Trophoblast cell (in vitro differentiated cells and primary cell): ENCODE measurements at regions not wholly inside any gene's neighbourhood (a gene's known extent, or its start where the extent isn't known, plus 50 kb on each side); places are given as distances from the start of the nearest gene placed in this dataset.

Experiments used
- DNase-seq, 2 donors: peaks; one replicate each; pipeline ENCODE4 v3.0.0-alpha.2; 2016
- H2AFZ ChIP-seq: 2 replicates; pipeline ENCODE4 v1.6.1; 2013; ENCODE audit warnings: low read length, moderate library complexity, mild to moderate bottlenecking; ENCODE audit not compliant: insufficient read depth, poor library complexity
- H2AK5ac ChIP-seq: 2 replicates; pipeline ENCODE4 v1.6.1; 2013; ENCODE audit warnings: mild to moderate bottlenecking, low read length
- H2BK120ac ChIP-seq: 2 replicates; pipeline ENCODE4 v1.6.1; 2013; ENCODE audit warnings: low read length, mild to moderate bottlenecking, moderate library complexity; ENCODE audit not compliant: insufficient read depth, poor library complexity
- H2BK12ac ChIP-seq: 2 replicates; pipeline ENCODE4 v1.6.1; 2013; ENCODE audit warnings: mild to moderate bottlenecking, low read length, moderate library complexity
- H2BK5ac ChIP-seq: 2 replicates; pipeline ENCODE4 v1.6.1; 2013; ENCODE audit warnings: low read length, low read depth, moderate library complexity, mild to moderate bottlenecking; ENCODE audit not compliant: poor library complexity
- H3K14ac ChIP-seq: 2 replicates; pipeline ENCODE4 v1.6.1; 2013; ENCODE audit warnings: mild to moderate bottlenecking, low read length
- H3K18ac ChIP-seq: 2 replicates; pipeline ENCODE4 v1.6.1; 2013; ENCODE audit warnings: mild to moderate bottlenecking, low read length
- H3K23ac ChIP-seq: 2 replicates; pipeline ENCODE4 v1.6.1; 2013; ENCODE audit warnings: low read length
- H3K27ac ChIP-seq: 2 replicates; pipeline ENCODE4 v1.5.1; 2013; ENCODE audit warnings: low read depth, mild to moderate bottlenecking, inconsistent platforms, low read length, moderate library complexity
- H3K27me3 ChIP-seq: 2 replicates; pipeline ENCODE4 v1.6.1; 2013; ENCODE audit warnings: inconsistent platforms, mild to moderate bottlenecking, low read length, moderate library complexity; ENCODE audit not compliant: insufficient read depth
- H3K36me3 ChIP-seq, 2 experiments: 1 replicate in 1 of 2; 2 replicates in 1 of 2; pipeline ENCODE4 v1.6.1; 2013; ENCODE audit warnings: low read length in 2 of 2, mild to moderate bottlenecking in 2 of 2, moderate library complexity in 1 of 2; ENCODE audit not compliant: insufficient read depth in 2 of 2, control insufficient read depth in 1 of 2
- H3K4ac ChIP-seq: 2 replicates; pipeline ENCODE4 v1.6.1; 2013; ENCODE audit warnings: low read depth, mild to moderate bottlenecking, low read length, moderate library complexity
- H3K4me1 ChIP-seq, 2 experiments: 1 replicate in 1 of 2; 2 replicates in 1 of 2; pipeline ENCODE4 v1.6.1; 2013; ENCODE audit warnings: low read length in 2 of 2, mild to moderate bottlenecking in 2 of 2, moderate library complexity in 1 of 2; ENCODE audit not compliant: insufficient read depth in 2 of 2, control insufficient read depth in 1 of 2
- H3K4me2 ChIP-seq: 2 replicates; pipeline ENCODE4 v1.6.1; 2013; ENCODE audit warnings: inconsistent platforms, mild to moderate bottlenecking, low read length, moderate library complexity
- H3K4me3 ChIP-seq: 2 replicates; pipeline ENCODE4 v1.5.1; 2013; ENCODE audit warnings: mild to moderate bottlenecking, low read depth, low read length, inconsistent platforms
- H3K79me1 ChIP-seq: one replicate; pipeline ENCODE4 v1.6.1; 2013; ENCODE audit warnings: low read length
- H3K79me2 ChIP-seq: 2 replicates; pipeline ENCODE4 v1.6.1; 2013; ENCODE audit warnings: low read length, mild to moderate bottlenecking; ENCODE audit not compliant: control insufficient read depth, insufficient read depth, poor library complexity
- H3K9ac ChIP-seq: 2 replicates; pipeline ENCODE4 v1.6.1; 2013; ENCODE audit warnings: mild to moderate bottlenecking, low read length
- H3K9me3 ChIP-seq: 2 replicates; pipeline ENCODE4 v1.6.1; 2013; ENCODE audit warnings: low read depth, mild to moderate bottlenecking, control low read depth, inconsistent platforms, low read length; ENCODE audit not compliant: insufficient read depth
- H4K12ac ChIP-seq: 2 replicates; pipeline ENCODE4 v1.6.1; 2013; ENCODE audit warnings: low read depth, mild to moderate bottlenecking, low read length, moderate library complexity
- H4K8ac ChIP-seq: 2 replicates; pipeline ENCODE4 v1.6.1; 2013; ENCODE audit warnings: low read depth, mild to moderate bottlenecking, low read length, moderate library complexity
- H4K91ac ChIP-seq: one replicate; pipeline ENCODE4 v1.6.1; 2013; ENCODE audit warnings: low read depth, mild to moderate bottlenecking, low read length, moderate library complexity
- WGBS: extraction: QIAGEN DNeasy Blood & Tissue Kit; methylation state at CpG from one replicate; pipeline ENCODE4 v1.1.7; 2013; ENCODE audit warnings: missing lambda C conversion rate; ENCODE audit not compliant: insufficient read length, insufficient coverage; ENCODE audit errors: extremely low coverage; 5-methylcytosine and 5-hydroxymethylcytosine counted together

- H3K36me3 ChIP-seq: no peaks in the 10 kb centered on the region
- H2AK5ac ChIP-seq: no peak overlapping the region
- H3K23ac ChIP-seq: no peak overlapping the region
- no peak overlapping the region for H4K12ac ChIP-seq
- no peak overlapping the region for H3K9ac ChIP-seq
- no peaks in the 10 kb centered on the region for H3K27me3 ChIP-seq
- H3K79me2 ChIP-seq: no peaks in the 10 kb centered on the region
- H2BK12ac ChIP-seq: no peak overlapping the region
- no CpG with 5 or more reads among the region's 11 CpGs for WGBS
- no peak overlapping the region for H2BK5ac ChIP-seq
- no peak overlapping the region for H3K4ac ChIP-seq
- H3K9me3 ChIP-seq: peaks cover 2% of the 10 kb centered on the region
- H3K4me3 ChIP-seq: no peak overlapping the region
- H3K79me1 ChIP-seq: no peaks in the 10 kb centered on the region
- no peak overlapping the region for H2BK120ac ChIP-seq
- H3K4me2 ChIP-seq: no peak overlapping the region
- H3K18ac ChIP-seq: no peak overlapping the region
- no peak for DNase-seq
- no peak overlapping the region for H3K14ac ChIP-seq
- H3K4me1 ChIP-seq: no peaks in the 10 kb centered on the region
- H3K27ac ChIP-seq: no peak overlapping the region
- H4K91ac ChIP-seq: no peak overlapping the region
- no peak overlapping the region for H4K8ac ChIP-seq
- no peak overlapping the region for H2AFZ ChIP-seq
Measured at GRCh38 chr15:68503791-68504680, 72.1 kb upstream of the ITGA11 start.

- H3K36me3 ChIP-seq: no peaks in the 10 kb centered on the region
- no peak overlapping the region for H3K23ac ChIP-seq
- no peak overlapping the region for H3K14ac ChIP-seq
- no peak for DNase-seq
- no peak overlapping the region for H3K4me3 ChIP-seq
- H3K27ac ChIP-seq: no peak overlapping the region
- H4K8ac ChIP-seq: no peak overlapping the region
- WGBS: no CpG with 5 or more reads among the region's 8 CpGs
- H3K9ac ChIP-seq: no peak overlapping the region
- H4K12ac ChIP-seq: no peak overlapping the region
- H3K79me2 ChIP-seq: no peaks in the 10 kb centered on the region
- H2BK12ac ChIP-seq: no peak overlapping the region
- no peak overlapping the region for H2AFZ ChIP-seq
- no peak overlapping the region for H2AK5ac ChIP-seq
- no peaks in the 10 kb centered on the region for H3K79me1 ChIP-seq
- no peak overlapping the region for H3K18ac ChIP-seq
- no peak overlapping the region for H4K91ac ChIP-seq
- H3K4me2 ChIP-seq: no peak overlapping the region
- H3K27me3 ChIP-seq: no peaks in the 10 kb centered on the region
- no peak overlapping the region for H3K4ac ChIP-seq
- no peak overlapping the region for H2BK5ac ChIP-seq
- no peaks in the 10 kb centered on the region for H3K4me1 ChIP-seq
- H2BK120ac ChIP-seq: no peak overlapping the region
- H3K9me3 ChIP-seq: peaks cover 2% of the 10 kb centered on the region
Measured at GRCh38 chr15:68504681-68505170, 72.8 kb upstream of the ITGA11 start.

- WGBS: no CpG with 5 or more reads among the region's 2 CpGs
- no peak overlapping the region for H2AFZ ChIP-seq
Measured at GRCh38 chr15:68506071-68506470, 72.7 kb upstream of the CORO2B start.

GRCh38 chr15:68507447-68507846 lies 71.3 kb upstream of the CORO2B start:
- Histone ChIP-seq H2AFZ (no peak overlapping the region), H2BK5ac (no peak overlapping the region), H2BK12ac (no peak overlapping the region), H4K8ac (no peak overlapping the region), H3K27me3 (no peaks in the 10 kb centered on the region), H2AK5ac (no peak overlapping the region), H2BK120ac (no peak overlapping the region), H3K36me3 (no peaks in the 10 kb centered on the region), H3K9me3 (peaks cover 2% of the 10 kb centered on the region), H3K18ac (no peak overlapping the region), H3K27ac (no peak overlapping the region), H3K4me1 (no peaks in the 10 kb centered on the region), H3K4ac (no peak overlapping the region), H4K91ac (no peak overlapping the region), H3K4me2 (no peak overlapping the region), H3K9ac (no peak overlapping the region), H3K23ac (no peak overlapping the region), H4K12ac (no peak overlapping the region), H3K79me1 (no peaks in the 10 kb centered on the region), H3K4me3 (no peak overlapping the region), H3K79me2 (no peaks in the 10 kb centered on the region), H3K14ac (no peak overlapping the region)
- DNase-seq: no peak
- no CpG with 5 or more reads among the region's 2 CpGs for WGBS

More at GRCh38 chr15:68506071-68506470, 72.7 kb upstream of the CORO2B start:
- H2BK12ac ChIP-seq: no peak overlapping the region
- no peak overlapping the region for H3K4me2 ChIP-seq
- H2AK5ac ChIP-seq: no peak overlapping the region
- no peak overlapping the region for H4K12ac ChIP-seq
- H3K79me1 ChIP-seq: no peaks in the 10 kb centered on the region
- no peak overlapping the region for H3K23ac ChIP-seq
- no peak overlapping the region for H4K8ac ChIP-seq
- no peak overlapping the region for H3K9ac ChIP-seq
- peaks cover 2% of the 10 kb centered on the region for H3K9me3 ChIP-seq
- no peak overlapping the region for H2BK5ac ChIP-seq
- no peaks in the 10 kb centered on the region for H3K4me1 ChIP-seq
- H3K18ac ChIP-seq: no peak overlapping the region
- DNase-seq: no peak
- no peak overlapping the region for H4K91ac ChIP-seq
- H2BK120ac ChIP-seq: no peak overlapping the region
- H3K27me3 ChIP-seq: no peaks in the 10 kb centered on the region
- no peak overlapping the region for H3K14ac ChIP-seq
- H3K27ac ChIP-seq: no peak overlapping the region
- H3K79me2 ChIP-seq: no peaks in the 10 kb centered on the region
- H3K4me3 ChIP-seq: no peak overlapping the region
- no peaks in the 10 kb centered on the region for H3K36me3 ChIP-seq
- no peak overlapping the region for H3K4ac ChIP-seq
